ENCODE measurements at regions not wholly inside any gene's neighbourhood (a gene's known extent, or its start where the extent isn't known, plus 50 kb on each side); places are given as distances from the start of the nearest gene placed in this dataset.

GRCh38 chr5:88144219-88145001 is 124.2 kb downstream of the TMEM161B start:
- DNase-seq, result no peak

- no peak for DNase-seq
Observed at GRCh38 chr5:88143693-88144218, 124.9 kb downstream of the TMEM161B start.

DNA sequence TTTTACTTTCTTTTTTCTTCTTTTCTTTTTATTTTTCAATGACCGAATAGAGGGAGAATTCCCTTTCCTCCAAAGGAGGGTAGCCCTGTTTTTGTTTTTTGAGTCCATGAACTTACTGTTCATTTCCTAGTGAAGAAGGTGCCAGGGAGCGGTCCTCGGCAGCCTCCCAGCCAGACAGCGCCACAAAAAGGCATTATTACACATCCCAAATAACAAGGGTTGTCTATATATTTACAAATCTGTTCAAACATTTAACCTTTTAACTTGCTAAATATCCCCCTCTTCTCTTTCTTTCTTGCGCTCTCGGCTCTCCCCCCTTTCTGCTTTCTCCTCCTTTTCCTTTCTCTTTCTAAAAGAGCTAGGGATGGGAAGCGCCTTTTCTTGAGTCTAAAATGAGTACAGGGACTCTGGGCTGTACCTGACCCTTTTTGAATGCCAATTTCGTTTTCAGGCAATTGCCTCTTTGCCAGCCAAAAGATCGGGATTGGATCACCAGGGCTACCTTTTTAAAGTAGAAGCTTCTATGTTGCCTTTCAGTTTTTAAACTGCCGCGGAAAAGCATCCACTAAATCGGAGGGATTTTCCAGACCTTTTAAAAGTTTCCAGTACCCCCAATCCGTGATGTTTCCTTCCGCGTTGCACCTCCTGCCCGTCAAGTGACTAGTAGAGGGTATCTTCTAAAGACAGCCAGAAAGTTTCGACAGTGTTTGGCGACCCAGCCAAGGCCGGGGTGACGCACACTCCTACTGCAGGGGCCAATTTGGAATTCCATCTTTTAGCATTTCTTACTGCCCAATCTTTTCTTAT is 125.6 kb downstream of the TMEM161B start:
- DNase-seq, result no peak

- no peak for DNase-seq
Observed at GRCh38 chr5:88142636-88142885, 126.1 kb downstream of the TMEM161B start.

GRCh38 chr5:88140856-88141752 is 127.5 kb downstream of the TMEM161B start:
- peak; percentile 13 for DNase-seq

DNA sequence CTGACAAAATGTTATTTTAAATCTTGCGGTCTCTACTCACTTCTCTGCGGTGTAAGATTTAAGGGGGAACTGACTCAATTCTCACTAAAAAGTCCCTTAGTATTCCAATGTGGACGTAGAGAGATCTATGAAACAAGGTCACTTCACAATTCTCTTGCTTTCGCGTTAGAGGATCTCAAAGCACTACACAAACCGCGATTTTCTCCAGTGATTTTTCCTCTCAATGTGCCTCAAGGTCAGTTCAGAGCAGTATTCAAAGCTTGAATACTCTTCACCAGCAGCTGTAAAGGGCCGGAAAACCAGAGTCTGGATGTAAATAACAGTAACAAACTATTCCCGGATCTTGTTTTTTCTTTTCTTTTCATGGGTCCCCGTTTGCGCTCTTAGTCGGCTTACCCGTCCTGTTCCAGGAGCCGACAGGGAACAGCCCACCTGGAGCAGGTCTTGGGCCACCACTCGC is 128.2 kb downstream of the TMEM161B start:
- DNase-seq, result no peak

DNA sequence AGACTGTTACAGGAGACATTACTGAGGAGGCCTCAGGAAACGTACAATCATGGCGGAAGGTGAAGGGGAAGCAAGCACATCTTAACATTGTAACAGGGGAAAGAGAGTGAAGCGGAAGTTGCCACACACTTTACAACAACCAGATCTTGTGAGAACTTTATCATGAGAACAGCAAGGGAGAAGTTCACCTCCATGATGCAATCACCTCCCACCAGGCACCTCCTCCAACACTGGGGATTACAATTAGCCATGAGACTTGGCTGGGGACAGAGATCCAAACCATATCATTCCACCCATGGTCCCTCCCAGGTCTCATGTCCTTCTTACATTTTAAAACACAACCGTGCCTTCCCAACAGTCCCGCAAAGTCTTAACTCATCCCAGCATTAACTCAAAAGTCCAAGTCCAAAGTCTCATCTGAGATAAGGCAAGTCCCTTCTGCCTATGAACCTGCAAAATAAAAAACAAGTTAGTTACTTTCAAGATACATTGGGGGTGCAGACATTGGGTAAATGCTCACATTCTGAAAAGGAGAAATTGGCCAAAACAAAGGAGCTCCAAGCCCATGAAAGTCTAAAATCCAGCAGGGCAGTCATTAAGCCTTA is 138.3 kb downstream of the TMEM161B start:
- no peak for DNase-seq

DNA sequence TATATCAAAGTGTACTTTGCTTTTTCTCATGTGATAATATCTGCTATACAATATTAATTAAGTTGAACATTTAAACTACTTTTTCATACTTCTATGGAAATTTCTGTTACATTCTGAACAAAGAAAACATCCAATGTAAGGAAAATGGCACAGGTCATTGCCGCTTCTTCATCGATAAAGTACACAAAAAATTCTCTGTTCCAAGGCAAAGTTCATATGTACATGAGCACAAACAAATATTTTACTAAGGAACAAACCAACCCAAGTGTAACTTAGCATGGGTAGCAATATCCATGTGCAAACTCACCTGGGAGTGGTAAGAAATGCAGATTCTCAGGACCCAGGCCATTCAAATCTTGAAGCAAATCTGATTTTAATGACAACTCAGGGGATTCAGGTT is 139.8 kb downstream of the TMEM161B start:
- DNase-seq, result no peak

DNA sequence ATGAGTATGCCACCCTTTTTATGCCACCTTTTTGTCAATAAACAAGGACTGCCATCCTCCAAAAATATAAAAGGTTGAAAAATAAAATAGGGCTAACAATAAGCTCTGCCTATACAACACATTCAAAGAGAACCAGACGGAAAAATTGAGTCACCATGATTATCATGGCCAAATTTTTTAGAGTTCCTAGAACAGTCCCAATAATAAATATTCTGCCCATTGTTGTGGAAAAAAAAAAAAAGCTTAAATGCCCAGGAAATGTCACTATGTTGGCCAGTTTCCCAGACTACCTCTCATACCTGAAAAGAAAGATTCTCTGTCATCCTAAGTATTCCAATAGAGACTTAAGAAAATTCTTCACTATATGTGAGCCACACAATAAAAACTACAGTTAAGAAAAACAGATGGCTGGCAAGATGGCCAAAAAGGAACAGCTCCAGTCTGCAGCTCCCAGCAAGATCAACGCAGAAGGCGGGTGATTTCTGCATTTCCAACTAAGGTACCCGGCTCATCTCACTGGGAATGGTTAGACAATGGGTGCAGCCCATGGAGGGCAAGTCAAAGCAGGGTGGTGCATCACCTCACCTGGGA is 149.0 kb downstream of the TMEM161B start:
- no peak for DNase-seq

GRCh38 chr5:88118179-88118578 is 150.5 kb downstream of the TMEM161B start:
- no peak for DNase-seq

DNA sequence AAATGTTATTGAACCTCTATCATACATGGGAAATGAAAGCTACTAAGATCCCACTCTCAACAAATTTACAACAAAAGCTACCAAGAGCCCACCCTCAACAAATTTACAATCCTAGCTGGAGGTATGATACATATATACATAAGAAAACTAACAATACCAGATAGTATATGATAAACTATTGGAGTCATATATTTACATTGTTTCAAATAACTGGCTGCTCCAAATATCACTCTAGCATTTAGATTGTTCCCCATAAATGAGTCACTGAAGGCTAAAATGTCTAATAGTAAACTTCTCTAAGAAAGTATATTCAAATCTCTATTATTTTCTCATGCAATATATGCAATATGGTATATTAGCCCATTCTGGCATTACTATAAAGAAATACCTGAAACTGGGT is 151.1 kb downstream of the TMEM161B start:
- no peak for DNase-seq

DNA sequence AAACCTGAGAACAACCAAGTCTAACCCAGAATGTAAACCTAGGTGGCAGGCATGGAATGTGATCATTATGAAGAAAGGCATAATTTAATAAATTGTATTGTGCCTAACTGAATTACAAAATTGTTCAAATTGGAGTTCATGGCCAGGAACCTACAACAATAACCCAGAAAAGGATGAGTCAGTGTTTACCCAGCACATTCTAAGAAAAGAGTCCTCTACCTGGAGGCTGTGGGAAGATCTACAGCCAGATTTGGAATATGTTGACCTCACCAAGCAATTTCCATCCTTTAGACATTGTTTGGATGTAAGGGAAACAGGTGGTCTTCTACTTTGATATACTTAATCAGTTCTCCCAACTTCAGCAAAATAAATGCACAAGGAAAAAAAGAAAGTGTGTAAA is 152.2 kb downstream of the TMEM161B start:
- DNase-seq, result no peak

- DNase-seq, result no peak
Observed at GRCh38 chr5:88115211-88115610, 153.4 kb downstream of the TMEM161B start.

DNA sequence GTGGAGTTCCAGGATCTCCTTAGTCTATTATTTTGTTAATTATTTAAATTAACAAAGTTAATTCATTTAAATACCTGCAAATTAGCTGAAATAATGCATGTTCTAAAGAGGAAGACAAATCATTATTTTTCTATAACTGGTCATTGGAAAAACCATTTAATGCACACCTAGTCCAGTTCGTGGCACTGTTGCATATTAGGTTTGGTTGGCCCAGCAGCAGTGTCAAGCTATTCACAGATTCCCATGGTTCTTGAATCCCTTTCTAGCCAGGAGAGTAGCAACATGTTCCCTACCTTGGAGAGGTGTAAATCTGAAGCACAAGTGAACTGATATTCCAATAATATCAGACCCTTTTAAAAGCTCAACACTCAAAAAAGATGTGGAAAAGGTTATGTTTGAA is 155.2 kb downstream of the TMEM161B start:
- no peak for DNase-seq

GRCh38 chr5:88109818-88110217 is 158.8 kb downstream of the TMEM161B start:
- no peak for DNase-seq

DNA sequence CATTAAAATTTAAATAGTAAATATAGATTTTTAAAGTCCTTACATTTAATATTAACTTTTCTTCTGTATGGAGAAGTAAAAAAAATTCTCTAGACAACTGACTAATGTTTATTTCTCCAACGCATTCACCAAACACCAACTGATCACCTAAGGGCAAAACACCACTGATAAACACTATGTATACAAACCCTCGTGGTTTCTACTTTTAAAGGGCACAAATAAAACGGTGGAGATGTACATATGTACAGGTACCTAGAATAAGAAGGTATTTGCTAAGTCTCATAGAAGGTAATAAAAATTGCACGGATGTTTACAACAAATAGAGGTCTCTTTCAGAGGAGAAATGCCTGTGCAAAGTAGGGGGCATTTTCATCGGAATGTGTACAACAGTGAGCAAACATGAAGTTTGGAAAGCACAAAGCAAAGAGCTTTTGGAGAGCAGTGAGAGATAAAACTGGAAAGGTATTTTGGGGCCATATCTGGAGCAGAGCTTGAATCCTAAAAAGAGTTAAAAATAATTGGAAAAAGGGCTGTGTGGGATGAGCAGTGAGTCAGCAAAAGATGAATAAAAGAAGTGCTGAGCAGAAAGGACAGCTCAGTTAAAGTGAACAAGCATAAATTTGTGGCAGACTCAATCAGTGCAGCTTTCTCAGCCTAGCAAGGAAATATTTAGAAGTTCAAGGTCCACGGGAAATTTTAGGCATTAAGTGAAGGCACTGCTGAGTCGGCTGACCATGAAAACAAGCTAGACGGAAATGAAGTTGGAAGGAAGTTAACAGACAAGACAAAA is 160.0 kb downstream of the TMEM161B start:
- no peak for DNase-seq

GRCh38 chr5:88094906-88095496 is 173.6 kb downstream of the TMEM161B start:
- DNase-seq, result no peak

- DNase-seq, result no peak
Observed at GRCh38 chr5:88094403-88094802, 174.2 kb downstream of the TMEM161B start.

DNA sequence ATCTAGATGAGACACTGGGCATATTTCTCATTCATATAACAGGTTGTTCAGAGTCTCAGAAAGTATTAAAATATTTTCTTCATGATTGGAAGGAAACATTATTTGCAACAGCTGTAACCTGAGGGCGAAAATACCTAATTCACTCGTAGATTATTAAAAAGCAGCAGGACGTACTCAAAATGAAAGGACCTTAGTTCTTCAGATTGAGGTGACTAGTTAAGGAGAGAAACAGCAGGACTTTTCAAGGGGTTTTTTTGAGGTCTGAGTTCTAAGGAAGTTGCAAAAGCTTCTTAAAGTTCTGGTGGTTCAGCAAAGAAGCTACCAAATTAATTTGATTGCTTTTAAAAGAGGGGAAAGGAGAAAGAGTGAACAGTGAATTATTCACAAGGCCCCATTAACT is 174.9 kb downstream of the TMEM161B start:
- DNase-seq, result no peak

- DNase-seq, result no peak
Observed at GRCh38 chr5:88092958-88093605, 175.6 kb downstream of the TMEM161B start.

DNA sequence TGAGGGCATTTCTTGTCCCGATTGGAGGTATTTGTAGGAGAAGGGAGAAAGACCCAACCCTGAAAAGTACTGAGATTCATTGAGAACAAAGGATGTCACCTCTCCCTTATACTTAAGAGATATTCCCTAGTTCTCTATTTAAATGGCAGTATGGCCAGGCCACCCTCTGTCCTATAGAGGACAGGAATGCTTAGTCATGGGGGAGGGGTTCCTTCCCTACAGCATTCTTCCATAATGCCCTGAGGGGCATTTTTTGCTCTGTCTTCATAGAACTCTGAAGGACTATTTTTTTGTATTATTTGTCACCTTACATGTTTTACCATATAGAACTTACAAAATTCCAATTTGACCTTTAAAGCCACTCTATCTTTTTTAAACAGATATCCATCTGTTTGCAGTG is 176.3 kb downstream of the TMEM161B start:
- DNase-seq, result no peak

Data from NK-92 treated with Interleukin-12 subunit alpha and Interleukin-12 subunit beta, amount 100 ng/mL, for 24 hours (cell line).